ENCODE measurements at regions not wholly inside any gene's neighbourhood (a gene's known extent, or its start where the extent isn't known, plus 50 kb on each side); places are given as distances from the start of the nearest gene placed in this dataset.
"Not testable (repeated sequence)": the region's sequence is repeated elsewhere in the genome, so short reads cannot be mapped to it uniquely, and the experiment has no call there.

DNA sequence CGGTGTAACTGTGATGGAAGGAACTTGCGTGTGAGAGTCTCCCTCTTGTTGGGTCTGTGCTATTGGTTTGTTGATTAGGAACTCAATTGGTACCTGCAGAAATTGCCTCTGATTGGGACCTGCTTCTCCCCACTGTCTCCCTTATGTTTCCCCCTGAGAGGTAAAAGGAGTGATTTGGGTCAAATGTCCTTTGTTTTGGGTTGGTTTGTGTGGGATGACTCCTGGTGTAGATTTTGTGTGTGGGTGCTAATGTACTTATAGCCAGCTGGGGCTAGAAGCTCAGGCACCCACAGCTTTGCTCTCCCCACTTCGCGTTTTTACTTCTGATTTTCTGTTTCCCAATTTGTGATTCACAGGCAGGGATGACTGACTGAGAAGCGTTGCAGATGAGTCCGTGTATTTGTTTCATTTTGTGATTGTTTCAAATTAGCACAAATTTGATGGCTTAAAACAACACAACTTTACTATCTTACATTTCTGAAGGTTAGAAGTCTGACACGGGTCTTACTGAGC, 79.1 kb downstream of the UTRN start:
- ATAC-seq (ENCODE audit: low read depth in 2 of 2) (no peak), DNase-seq (no peak)
- Mint-ChIP-seq H3K27me3 (no peaks in the 10 kb centered on the region), H3K27ac (peak overlapping the region in 5 of 6 donors; percentile 4 to 84 (median 54)), H3K36me3 (peaks cover 0 to 19% of the 10 kb centered on the region in 2 donors), H3K4me3 (peak overlapping the region in 4 of 8 donors; percentile 2 to 42 (median 22)), H3K4me1 (peaks cover 56 to 81% (median 72%) of the 10 kb centered on the region in 3 donors), H3K9me3 (no peaks in the 10 kb centered on the region)

DNA sequence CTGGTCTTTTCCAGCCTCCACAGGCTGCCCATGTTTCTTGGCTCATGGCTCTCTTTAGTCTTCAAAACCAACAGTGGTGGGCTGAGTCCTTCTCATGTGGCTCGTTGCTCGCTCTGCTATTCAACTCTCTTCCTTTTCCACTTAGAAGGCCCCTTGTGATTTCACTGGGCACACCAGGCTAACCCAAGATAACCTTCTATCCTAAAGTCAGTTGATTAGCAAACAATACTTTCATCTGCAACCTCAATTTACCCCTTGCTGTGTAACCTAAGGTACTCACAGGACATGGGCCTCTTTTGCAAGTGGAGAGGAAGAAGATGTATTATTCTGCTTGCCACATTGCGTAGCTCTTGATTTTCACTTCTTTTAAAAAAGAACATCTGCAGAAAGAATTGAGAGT, 79.6 kb downstream of the UTRN start:
- peaks cover 4 to 21% of the 10 kb centered on the region in 2 donors for H3K36me3 Mint-ChIP-seq
- H3K27ac Mint-ChIP-seq: peak overlapping the region in 5 of 6 donors; percentile 4 to 84 (median 54)
- H3K9me3 Mint-ChIP-seq: peaks cover 0 to 3% (median 0%) of the 10 kb centered on the region in 7 donors
- ATAC-seq (ENCODE audit: low read depth in 2 of 2) (no peak), DNase-seq (no peak)
- peak overlapping the region in 4 of 8 donors; percentile 2 to 42 (median 22) for H3K4me3 Mint-ChIP-seq
- peaks cover 57 to 82% (median 70%) of the 10 kb centered on the region in 3 donors for H3K4me1 Mint-ChIP-seq
- H3K27me3 Mint-ChIP-seq: no peaks in the 10 kb centered on the region

DNA sequence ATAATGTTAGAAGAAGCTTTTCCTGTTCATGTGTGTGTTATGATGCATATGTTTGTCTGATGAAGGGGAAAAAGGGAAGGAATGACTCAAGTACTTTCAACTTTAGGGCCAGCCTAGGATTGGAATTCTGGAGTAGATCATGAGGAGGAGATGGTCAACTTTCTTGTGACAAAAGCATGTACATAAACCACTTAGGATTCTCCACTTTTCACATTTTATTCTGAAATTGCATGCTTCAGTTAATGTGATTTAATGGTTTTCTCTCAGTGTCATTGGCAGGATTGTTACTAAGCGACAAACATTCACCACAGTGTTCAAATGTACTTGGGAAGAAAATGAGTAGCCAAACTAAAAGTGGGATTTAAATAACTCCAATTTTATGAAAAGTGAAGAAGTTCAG, 80.1 kb downstream of the UTRN start:
- H3K27ac Mint-ChIP-seq: peak overlapping the region in 4 of 6 donors; percentile 1 to 38 (median 19)
- no peak for DNase-seq
- H3K27me3 Mint-ChIP-seq: no peaks in the 10 kb centered on the region
- no peak overlapping the region for H3K4me3 Mint-ChIP-seq
- H3K9me3 Mint-ChIP-seq: peaks cover 0 to 5% (median 0%) of the 10 kb centered on the region in 7 donors
- ATAC-seq (ENCODE audit: low read depth in 2 of 2): no peak
- peaks cover 9 to 24% of the 10 kb centered on the region in 2 donors for H3K36me3 Mint-ChIP-seq
- H3K4me1 Mint-ChIP-seq: peaks cover 58 to 81% (median 70%) of the 10 kb centered on the region in 3 donors

GRCh38 chr6:144369696-144370095, 84.6 kb downstream of the UTRN start:
- ATAC-seq (ENCODE audit: low read depth in 2 of 2); DNase-seq; H3K27me3 Mint-ChIP-seq; H3K9me3 Mint-ChIP-seq: not testable (repeated sequence)
- Mint-ChIP-seq H3K27ac (peak overlapping the region in 2 of 6 donors; percentile 15 to 41), H3K4me1 (peaks cover 42 to 69% (median 43%) of the 10 kb centered on the region in 3 donors), H3K36me3 (peaks cover 24 to 25% of the 10 kb centered on the region in 2 donors), H3K4me3 (peak overlapping the region in 2 of 8 donors; percentile 22 to 48)

- H3K4me3 Mint-ChIP-seq: no peak overlapping the region
- no peak for DNase-seq
- no peak for ATAC-seq (ENCODE audit: low read depth in 2 of 2)
- H3K27ac Mint-ChIP-seq: no peak overlapping the region
- H3K36me3 Mint-ChIP-seq: peaks cover 10 to 24% of the 10 kb centered on the region in 2 donors
- H3K4me1 Mint-ChIP-seq: peaks cover 31 to 61% (median 42%) of the 10 kb centered on the region in 3 donors
- H3K27me3 Mint-ChIP-seq: no peaks in the 10 kb centered on the region
- H3K9me3 Mint-ChIP-seq: peaks cover 0 to 5% (median 0%) of the 10 kb centered on the region in 7 donors
These were observed 87.0 kb downstream of the UTRN start for GRCh38 chr6:144372116-144372515.

DNA sequence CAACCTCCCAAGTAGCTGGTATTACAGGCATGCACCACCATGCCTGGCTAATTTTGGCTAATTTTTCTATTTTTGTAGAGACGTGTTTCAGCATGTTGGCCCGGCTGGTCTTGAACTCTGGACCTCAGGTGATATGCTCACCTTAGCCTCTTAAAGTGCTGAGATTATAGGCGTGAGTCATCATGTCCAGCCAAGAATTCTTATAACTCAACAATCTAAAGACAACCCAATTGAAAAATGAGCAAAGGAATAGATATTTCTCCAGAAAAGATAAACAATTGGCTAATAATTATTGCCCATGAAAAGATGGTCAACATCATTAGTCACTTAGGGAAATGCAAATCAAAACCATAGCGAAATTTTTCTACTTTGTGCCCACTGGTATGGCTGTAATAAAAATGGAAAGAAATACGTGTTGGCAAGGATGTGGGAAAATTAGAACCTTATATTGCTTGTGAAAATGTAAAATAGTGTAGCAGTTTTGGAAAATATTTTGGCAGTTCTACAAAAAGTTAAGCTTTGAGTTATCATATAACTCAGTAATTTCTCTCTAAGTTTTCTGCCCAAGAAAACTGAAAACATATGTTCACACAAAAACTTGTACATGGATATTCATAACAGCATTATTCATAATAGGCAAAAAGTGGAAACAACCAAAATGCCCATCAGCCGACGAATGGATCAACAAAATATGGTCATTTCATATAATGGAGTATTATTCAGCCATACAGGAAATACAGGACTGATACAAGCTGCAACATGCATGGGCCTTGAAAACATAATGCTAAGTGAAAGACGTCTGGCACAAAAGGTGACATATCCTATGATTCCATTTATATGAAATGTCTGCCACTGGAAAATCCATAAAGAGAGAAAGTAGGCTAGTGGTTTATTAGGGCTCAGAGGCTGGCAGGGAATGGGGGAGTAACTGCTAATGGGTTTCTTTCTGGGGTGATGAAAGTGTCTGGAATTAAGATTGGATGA, 87.8 kb downstream of the UTRN start:
- ATAC-seq (ENCODE audit: low read depth in 2 of 2) (no peak), DNase-seq (no peak)
- H3K4me1 Mint-ChIP-seq: peaks cover 29 to 68% (median 48%) of the 10 kb centered on the region in 3 donors
- H3K9me3 Mint-ChIP-seq: peaks cover 0 to 5% (median 0%) of the 10 kb centered on the region in 7 donors
- H3K27me3 Mint-ChIP-seq: no peaks in the 10 kb centered on the region
- H3K27ac Mint-ChIP-seq: peak overlapping the region in 1 of 6 donors; percentile 15
- no peak overlapping the region for H3K4me3 Mint-ChIP-seq
- peaks cover 10 to 24% of the 10 kb centered on the region in 2 donors for H3K36me3 Mint-ChIP-seq

- H3K9me3 Mint-ChIP-seq; H3K27ac Mint-ChIP-seq; DNase-seq; H3K27me3 Mint-ChIP-seq; ATAC-seq (ENCODE audit: low read depth in 2 of 2); H3K4me3 Mint-ChIP-seq: not testable (repeated sequence)
- Mint-ChIP-seq H3K4me1 (peaks cover 42 to 69% (median 61%) of the 10 kb centered on the region in 3 donors), H3K36me3 (peaks cover 12 to 35% of the 10 kb centered on the region in 2 donors)
These were observed 89.4 kb downstream of the UTRN start for GRCh38 chr6:144374525-144374924.

DNA sequence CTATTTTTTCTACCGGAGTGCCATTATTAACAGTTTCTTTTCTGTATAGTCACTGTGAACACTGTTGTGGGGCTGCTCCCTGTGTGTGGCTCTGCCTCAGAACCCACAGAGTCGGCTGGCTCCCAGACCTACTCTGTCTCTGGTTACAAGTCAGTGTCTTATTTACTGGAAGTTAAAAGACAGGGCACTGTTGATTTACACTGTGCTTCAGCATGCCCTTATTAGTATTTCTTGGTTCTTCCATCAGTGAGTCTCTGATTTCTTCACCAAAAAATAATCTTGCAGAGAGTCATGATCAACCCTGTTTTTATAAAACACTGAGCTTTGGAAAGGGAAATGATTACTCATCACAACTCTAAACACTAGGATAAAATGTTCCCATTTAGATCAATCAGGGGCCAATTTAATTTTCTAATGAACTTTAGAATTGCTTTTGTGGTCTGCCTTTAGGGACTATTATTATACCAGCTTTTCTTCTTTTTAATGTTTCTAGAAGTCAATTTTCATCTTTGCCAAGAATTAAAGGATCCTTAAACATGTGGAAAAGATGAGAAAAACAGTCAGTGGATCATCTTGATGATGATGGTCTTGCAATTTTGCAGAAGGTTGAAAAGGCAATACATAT, 92.6 kb downstream of the UTRN start:
- Mint-ChIP-seq H3K27ac (peak overlapping the region in 1 of 6 donors; percentile 48), H3K4me1 (peaks cover 31 to 72% (median 64%) of the 10 kb centered on the region in 3 donors), H3K4me3 (peak overlapping the region in 1 of 8 donors; percentile 40), H3K36me3 (peaks cover 17 to 28% of the 10 kb centered on the region in 2 donors), H3K9me3 (peaks cover 0 to 17% (median 6%) of the 10 kb centered on the region in 7 donors), H3K27me3 (no peaks in the 10 kb centered on the region)
- no peak for ATAC-seq (ENCODE audit: low read depth in 2 of 2)
- no peak for DNase-seq

GRCh38 chr6:144378437-144378836, 93.3 kb downstream of the UTRN start:
- ATAC-seq (ENCODE audit: low read depth in 2 of 2) (no peak), DNase-seq (no peak)
- H3K27me3 Mint-ChIP-seq: no peaks in the 10 kb centered on the region
- H3K36me3 Mint-ChIP-seq: peaks cover 17 to 28% of the 10 kb centered on the region in 2 donors
- H3K4me1 Mint-ChIP-seq: peaks cover 28 to 67% (median 63%) of the 10 kb centered on the region in 3 donors
- H3K4me3 Mint-ChIP-seq: peak overlapping the region in 1 of 8 donors; percentile 14
- H3K27ac Mint-ChIP-seq: peak overlapping the region in 5 of 6 donors; percentile 15 to 75 (median 44)
- peaks cover 0 to 17% (median 6%) of the 10 kb centered on the region in 7 donors for H3K9me3 Mint-ChIP-seq

GRCh38 chr6:144379356-144379755, 94.2 kb downstream of the UTRN start:
- DNase-seq: no peak
- peaks cover 17 to 32% of the 10 kb centered on the region in 2 donors for H3K36me3 Mint-ChIP-seq
- H3K9me3 Mint-ChIP-seq: peaks cover 0 to 17% (median 6%) of the 10 kb centered on the region in 7 donors
- H3K4me3 Mint-ChIP-seq: peak overlapping the region in 1 of 8 donors; percentile 4
- peak; percentile 20 to 45 for ATAC-seq (ENCODE audit: low read depth in 2 of 2)
- peaks cover 31 to 67% (median 64%) of the 10 kb centered on the region in 3 donors for H3K4me1 Mint-ChIP-seq
- H3K27ac Mint-ChIP-seq: peak overlapping the region in 3 of 6 donors; percentile 8 to 32 (median 29)
- no peaks in the 10 kb centered on the region for H3K27me3 Mint-ChIP-seq

GRCh38 chr6:144381499-144381898, 96.4 kb downstream of the UTRN start:
- Mint-ChIP-seq H3K4me1 (peaks cover 37 to 69% (median 69%) of the 10 kb centered on the region in 3 donors), H3K9me3 (peaks cover 0 to 17% (median 6%) of the 10 kb centered on the region in 7 donors), H3K4me3 (peak overlapping the region in 1 of 8 donors; percentile 49), H3K36me3 (peaks cover 22 to 36% of the 10 kb centered on the region in 2 donors)
- ATAC-seq (ENCODE audit: low read depth in 2 of 2); H3K27ac Mint-ChIP-seq; H3K27me3 Mint-ChIP-seq; DNase-seq: not testable (repeated sequence)

GRCh38 chr6:144383336-144383735, 98.2 kb downstream of the UTRN start:
- peaks cover 36 to 59% (median 57%) of the 10 kb centered on the region in 3 donors for H3K4me1 Mint-ChIP-seq
- H3K27me3 Mint-ChIP-seq: no peaks in the 10 kb centered on the region
- ATAC-seq (ENCODE audit: low read depth in 2 of 2) (no peak), DNase-seq (no peak)
- peaks cover 28 to 33% of the 10 kb centered on the region in 2 donors for H3K36me3 Mint-ChIP-seq
- H3K4me3 Mint-ChIP-seq: peak overlapping the region in 1 of 8 donors; percentile 37
- peaks cover 0 to 17% (median 6%) of the 10 kb centered on the region in 7 donors for H3K9me3 Mint-ChIP-seq
- H3K27ac Mint-ChIP-seq: no peak overlapping the region

DNA sequence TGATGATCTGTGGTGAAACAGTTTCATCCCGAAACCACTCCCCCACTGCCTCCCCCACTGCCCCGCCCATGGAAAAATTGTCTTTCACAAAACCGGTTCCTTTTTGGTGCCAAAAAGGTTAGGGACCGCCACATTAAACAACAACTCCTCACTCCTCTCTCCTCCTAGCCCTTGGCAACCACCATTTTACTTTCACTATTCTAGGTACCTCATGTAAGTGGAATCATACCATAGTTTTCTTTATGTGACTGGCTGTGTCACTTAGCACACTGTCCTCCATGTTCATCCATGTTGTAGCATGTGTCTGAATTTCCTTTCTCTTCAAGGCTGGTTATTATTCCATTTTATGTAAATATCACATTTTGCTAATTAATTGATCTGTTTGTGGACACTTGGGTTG, 99.3 kb downstream of the UTRN start:
- Mint-ChIP-seq H3K36me3 (peaks cover 25 to 31% of the 10 kb centered on the region in 2 donors), H3K4me3 (peak overlapping the region in 2 of 8 donors; percentile 5 to 22), H3K4me1 (peaks cover 27 to 56% (median 46%) of the 10 kb centered on the region in 3 donors)

More for the DNA sequence above, 99.3 kb downstream of the UTRN start:
- DNase-seq: no peak
- no peak for ATAC-seq (ENCODE audit: low read depth in 2 of 2)
- Mint-ChIP-seq H3K27ac (peak overlapping the region in 2 of 6 donors; percentile 48 to 91), H3K27me3 (no peaks in the 10 kb centered on the region), H3K9me3 (peaks cover 0 to 17% (median 6%) of the 10 kb centered on the region in 7 donors)
